Activated T-helper 9 cell treated with anti-CD3 and anti-CD28 coated beads, Interleukin-2, amount 50 U/mL, for 16 hours (primary cell): ENCODE measurements at regions not wholly inside any gene's neighbourhood (a gene's known extent, or its start where the extent isn't known, plus 50 kb on each side); places are given as distances from the start of the nearest gene placed in this dataset.

Experiments
- DNase-seq: peaks from one replicate; pipeline ENCODE4 v3.0.0-alpha.2; 2020; ENCODE audit warnings: low read depth

DNA sequence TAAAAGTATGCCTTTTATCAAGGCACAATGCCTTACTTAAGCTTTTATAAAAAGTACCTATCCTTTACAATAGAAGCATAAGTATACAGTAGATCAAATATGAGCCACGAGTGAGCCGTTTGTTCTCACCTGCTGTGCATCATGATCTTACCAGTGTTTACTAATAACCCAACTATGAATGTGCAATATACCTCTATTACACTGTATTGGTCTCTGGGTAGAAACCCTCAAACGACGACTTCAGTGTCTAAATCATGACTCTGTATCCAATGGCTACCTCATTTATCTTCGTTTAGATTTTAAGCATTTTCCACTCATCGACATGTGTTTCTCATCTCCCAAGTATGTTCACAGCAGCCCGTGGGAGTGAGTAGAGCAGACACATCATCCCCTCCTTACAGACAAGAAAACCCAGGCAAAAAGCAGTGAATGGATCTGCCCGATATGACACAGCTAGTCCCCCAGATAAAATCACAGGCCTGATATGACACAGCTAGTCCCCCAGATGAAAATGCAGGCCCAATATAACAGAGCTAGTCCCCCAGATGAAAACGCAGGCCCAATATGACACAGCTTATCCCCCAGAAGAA lies 279.8 kb downstream of the TNS1 start:
- DNase-seq = no peak

DNA sequence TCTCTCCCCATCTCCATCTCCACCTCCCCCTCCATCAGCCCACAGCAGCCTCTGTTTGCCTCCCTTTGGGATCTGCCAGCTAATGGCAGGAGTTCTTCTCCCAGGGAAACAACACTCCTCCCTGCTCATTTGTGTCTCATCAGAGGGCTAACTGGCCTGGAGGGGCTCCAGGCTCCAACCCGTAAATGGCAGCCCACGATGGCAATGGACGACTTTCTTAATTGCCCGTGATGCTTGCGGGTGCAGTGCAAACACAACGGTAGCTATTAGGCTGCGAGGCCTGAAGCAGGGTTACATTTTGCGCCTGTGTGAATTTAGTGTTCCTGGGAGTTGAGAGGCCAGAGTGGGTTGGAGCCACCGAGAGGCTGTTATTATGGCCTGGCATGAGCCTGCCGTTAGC lies 285.1 kb downstream of the TNS1 start:
- DNase-seq = no peak

DNA sequence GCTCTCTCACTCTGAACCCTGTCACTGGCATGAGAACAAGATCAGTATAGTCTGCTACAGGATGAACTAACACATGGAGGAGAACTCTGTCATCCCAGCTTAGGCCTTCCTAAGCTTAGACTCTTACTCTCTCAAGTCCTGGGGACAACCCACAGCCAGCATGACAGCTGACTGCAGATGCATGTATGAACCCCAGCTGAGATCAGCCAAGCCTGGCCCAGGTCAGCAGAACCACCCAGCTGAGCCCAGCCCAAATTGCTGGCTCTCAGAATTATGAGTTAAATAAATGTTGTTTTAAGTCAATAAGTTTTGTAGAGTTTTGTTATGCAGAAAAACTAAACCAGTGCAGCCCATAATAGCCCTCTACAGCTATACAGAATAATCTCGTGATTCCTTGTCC lies 287.3 kb downstream of the TNS1 start:
- DNase-seq = no peak

DNA sequence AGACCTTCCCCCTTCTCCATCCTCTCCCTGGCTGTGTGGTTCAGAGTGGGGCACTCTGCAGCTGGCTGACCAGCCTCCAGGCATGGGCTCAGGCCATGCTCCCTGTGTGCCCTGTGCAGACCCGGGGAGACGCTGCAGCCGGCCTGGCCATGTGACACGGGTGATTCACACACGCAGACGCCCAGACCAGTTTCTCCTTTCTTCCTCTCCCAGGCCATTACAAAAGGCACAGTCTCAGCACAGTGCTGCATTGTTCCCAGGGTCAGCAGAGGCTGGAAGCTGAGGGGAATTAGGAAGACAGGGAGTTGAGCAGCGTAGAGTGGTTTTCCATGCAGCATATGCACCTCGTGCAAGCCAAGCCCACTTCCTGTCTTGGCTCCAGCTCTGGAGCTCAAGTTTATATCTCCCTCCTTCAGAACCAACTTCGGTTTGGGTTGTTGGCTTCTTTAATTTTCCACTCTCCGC lies 288.5 kb downstream of the TNS1 start:
- no peak for DNase-seq

DNA sequence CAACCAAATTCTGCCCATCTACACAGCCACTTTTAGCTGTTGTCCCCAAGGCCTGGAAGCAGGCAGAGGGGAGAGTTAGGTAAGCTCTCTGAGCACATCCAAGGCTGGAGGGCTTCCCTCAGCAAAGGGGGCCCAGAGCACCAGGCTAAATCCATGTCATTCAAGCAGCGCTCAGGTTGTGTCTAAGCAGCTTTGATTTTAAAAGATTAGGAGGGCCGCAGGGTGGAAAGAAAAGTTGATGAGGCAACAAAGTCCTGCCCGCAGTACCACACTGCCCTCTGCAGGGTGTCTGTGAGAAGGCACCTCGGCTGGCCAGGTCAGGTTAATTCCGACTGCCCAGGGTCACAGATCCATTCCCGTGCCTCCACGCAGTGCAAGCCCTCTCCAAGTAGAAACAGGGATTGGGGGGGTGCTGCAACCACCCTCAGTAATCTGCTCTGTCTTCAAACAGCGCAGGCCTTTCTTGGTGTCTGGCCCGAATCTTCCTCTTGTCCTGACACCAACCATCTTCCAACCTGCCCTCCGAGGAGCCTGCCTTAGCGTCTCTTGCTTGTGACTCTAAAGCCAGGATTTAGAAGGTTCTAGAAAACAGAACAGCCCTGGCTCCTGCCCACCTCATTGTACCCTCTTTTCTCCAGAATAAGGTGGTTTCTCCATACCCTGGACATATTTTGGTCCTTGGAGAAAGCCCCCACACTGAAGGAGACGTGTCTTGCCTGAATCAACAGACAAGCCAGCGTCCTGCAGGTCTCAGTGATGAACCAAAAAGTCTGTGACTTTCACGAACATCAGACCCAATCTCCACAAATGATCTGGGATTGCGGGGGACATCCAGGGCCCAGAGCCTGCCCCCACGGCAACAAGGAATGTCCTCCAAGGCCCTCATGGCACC lies 289.2 kb downstream of the TNS1 start:
- peak; percentile 47 for DNase-seq

- DNase-seq = no peak
Observed at GRCh38 chr2:217712431-217712830, 290.4 kb downstream of the TNS1 start.

GRCh38 chr2:217711188-217711587 lies 291.6 kb downstream of the TNS1 start:
- DNase-seq = no peak

- DNase-seq = no peak
Observed at GRCh38 chr2:217710211-217710765, 292.5 kb downstream of the TNS1 start.

- DNase-seq = no peak
Observed at GRCh38 chr2:217709478-217710210, 293.2 kb downstream of the TNS1 start.

- no peak for DNase-seq
Observed at GRCh38 chr2:217707131-217707611, 295.6 kb downstream of the TNS1 start.

DNA sequence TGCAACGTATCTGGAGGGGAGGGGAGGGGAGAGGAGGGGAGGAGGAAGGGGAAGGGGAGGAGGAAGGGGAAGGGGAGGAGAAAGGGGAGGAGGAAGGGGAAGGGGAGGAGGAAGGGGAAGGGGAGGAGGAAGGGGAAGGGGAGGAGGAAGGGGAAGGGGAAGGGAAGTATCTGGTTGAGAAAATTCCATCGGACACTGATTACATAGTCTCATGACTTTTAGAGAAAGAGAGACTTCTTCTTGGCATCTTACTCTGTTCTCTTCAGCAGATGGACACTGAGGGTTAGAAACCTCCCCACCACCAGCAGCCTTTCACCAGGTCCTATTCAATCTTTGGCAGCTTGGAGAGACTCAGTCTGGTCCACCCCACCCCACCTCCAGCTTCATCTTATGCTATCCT lies 296.3 kb downstream of the TNS1 start:
- no peak for DNase-seq

DNA sequence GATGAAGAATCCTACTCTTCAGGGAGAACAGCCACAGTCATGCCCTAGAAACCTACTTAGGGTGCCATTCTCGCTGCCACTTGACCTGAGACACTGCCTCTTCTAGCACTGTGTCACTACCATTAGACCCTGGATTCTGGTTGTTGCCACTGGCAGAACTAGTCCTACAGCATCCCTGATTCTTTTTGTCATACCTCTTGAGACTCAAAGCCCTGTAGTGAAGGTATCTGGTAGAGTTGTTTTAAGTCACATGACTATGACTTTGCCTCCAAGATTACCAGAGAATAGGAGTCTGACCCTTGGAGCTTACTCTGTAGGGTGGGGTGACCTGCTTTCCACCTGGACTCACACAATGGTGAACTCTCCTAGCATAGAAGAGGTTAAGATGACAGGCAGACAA lies 296.7 kb downstream of the TNS1 start:
- DNase-seq = no peak

DNA sequence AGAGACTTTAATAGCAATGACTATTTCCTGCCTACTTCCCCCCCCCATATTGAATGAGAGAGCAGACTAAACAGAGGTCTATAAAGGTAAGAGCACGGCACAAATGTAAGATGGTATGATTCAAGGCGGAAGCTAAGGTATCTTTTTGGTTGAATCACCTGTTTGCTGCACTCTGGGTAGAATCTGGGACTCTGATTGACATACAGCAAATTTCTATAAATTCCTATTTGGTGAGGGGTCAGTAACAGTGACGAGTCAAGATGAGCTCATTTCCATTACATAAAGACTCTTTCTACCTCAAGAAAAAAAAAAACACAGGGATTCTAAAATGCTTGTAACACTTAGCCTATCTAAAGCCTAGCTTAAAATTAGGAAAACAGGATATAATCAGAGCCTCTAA lies 297.3 kb downstream of the TNS1 start:
- no peak for DNase-seq

GRCh38 chr2:217703999-217704398 lies 298.8 kb downstream of the TNS1 start:
- DNase-seq = no peak

DNA sequence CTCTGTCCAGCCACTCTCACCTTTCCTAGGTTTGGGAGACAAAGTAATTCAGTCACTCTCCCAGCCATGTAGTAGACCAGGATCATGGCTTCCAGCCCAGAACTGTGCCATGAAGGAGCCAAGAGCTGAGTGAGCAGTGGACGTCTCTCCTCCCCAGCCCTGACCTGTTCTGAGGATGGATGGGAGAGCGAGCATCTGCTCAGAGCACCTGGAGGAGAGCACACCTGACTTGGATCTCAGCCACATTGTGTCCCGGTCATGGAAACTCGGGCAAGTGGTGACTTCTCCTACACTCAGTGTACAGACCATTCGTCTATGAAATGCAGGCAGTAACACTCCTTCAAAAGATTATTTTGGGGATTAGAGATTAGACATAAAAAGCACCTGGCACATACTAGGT lies 299.7 kb downstream of the TNS1 start:
- DNase-seq = no peak

DNA sequence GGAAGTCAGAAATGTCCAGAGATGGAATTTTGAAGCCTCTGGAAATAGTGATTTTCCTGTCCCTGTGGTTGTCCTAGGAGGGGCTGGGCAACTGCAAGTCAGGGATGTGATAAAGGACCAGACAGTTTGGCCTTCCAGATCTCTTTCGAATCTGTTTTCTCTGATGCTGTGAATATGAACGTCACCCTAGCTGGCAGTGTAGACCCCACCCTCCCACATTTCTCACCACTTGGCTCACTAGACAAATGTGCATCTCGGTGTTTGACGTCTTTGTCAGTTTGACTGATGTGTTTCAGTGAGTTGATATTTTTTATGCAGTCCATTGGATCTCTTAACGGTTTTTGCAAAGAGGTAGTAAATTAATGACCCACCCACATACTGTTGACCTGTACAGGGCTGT lies 301.2 kb downstream of the TNS1 start:
- no peak for DNase-seq

GRCh38 chr2:217698691-217699090 lies 304.1 kb downstream of the TNS1 start:
- no peak for DNase-seq

DNA sequence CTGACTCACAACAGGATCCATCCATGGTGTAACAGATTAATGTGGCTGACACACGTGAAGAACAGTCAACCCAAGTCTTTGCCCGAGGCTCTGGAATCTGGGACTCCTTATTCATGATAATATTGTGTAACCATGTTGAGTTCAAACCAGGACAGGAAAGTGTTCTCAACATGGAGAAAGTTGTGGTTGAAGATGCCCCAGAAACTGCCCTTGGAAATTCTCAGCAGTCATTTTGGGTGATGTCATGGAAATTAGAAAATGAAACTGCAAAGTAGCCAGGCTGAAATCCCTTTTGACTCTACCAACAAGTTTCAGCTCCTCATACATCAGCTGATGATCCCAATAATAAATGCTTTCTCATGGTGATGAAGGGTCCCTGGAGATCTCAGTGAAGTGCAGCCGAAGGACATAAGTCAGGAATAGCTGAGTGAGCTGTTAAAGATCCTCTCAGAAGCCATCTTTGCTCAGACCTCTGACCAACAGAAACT lies 307.7 kb downstream of the TNS1 start:
- no peak for DNase-seq

DNA sequence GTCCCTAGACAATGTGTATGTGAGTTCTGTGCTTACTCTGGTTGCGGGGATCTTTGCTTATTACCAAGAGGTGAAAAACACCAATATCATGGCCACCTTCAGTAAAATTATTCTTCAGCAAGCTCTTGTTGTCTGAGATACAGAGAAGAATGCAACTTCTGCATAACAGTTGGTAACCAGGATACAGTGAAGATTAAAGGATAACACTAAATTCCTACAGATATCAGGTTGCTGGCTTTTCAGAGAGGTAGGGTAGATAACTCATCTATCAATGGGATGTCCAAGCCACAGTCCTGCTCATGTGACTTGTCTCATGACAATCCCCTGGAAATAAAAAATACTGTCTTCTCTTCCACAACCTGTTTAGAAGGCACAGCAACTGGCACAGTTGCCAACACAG lies 308.5 kb downstream of the TNS1 start:
- no peak for DNase-seq

- DNase-seq = no peak
Observed at GRCh38 chr2:217693363-217693762, 309.4 kb downstream of the TNS1 start.

GRCh38 chr2:217691920-217692666 lies 310.7 kb downstream of the TNS1 start:
- no peak for DNase-seq

DNA sequence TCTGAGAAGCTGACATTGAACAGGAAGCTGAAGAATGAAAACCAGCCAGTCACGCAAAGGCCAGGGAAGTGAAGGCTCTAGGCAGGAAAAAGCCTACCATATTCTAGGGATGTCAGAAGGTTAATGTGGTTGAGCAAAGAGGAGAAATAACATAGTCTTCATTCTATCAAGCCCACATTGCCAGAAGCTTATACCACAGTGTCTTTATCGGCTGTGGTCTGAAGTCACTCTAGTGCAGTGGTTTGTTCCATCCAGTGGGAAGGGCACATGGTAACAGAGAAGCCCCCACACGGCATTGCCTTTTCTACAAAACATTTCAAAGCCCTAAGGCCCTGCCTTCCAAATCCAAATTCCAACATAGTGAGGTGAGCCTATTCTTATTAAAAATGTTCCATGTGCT lies 311.3 kb downstream of the TNS1 start:
- no peak for DNase-seq
